ENCODE measurements at regions not wholly inside any gene's neighbourhood (a gene's known extent, or its start where the extent isn't known, plus 50 kb on each side); places are given as distances from the start of the nearest gene placed in this dataset.

DNA sequence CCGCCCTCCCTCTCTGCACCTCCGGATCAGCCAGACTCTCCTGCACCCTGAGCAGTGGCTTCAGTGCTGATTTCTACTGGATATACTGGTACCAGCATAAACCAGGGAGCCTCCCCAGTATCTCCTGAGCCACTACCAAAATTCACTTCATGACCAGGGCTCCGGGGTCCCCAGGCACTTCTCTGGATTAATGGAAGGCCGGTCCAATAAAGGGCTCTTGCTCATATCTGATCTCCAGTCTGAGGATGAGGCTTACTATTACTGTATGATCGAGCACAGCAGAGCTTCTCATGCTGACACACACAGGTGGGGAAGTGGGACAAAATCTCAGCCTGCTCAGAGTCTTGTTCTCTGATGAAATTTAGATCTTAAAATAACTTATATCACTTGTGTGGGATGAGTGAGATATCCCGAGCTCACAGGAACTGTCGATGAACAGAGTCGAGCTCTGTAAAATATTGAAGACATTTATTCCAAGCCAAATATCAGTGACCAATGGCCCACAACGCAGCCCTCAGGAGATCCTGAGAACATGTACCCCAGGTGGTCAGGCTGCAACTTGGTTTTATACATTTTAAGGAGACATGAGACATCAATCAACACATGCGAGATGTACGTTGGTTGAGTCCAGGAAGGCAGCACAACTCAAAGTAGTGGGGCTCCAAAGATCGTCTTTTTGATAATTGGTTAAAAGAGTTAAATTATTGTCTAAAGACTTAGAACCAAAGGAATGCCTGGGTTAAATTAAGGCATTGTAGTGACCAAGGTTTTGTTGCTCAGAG, 93.0 kb upstream of the TOP3B start:
- TF ChIP-seq, protein P1, sequence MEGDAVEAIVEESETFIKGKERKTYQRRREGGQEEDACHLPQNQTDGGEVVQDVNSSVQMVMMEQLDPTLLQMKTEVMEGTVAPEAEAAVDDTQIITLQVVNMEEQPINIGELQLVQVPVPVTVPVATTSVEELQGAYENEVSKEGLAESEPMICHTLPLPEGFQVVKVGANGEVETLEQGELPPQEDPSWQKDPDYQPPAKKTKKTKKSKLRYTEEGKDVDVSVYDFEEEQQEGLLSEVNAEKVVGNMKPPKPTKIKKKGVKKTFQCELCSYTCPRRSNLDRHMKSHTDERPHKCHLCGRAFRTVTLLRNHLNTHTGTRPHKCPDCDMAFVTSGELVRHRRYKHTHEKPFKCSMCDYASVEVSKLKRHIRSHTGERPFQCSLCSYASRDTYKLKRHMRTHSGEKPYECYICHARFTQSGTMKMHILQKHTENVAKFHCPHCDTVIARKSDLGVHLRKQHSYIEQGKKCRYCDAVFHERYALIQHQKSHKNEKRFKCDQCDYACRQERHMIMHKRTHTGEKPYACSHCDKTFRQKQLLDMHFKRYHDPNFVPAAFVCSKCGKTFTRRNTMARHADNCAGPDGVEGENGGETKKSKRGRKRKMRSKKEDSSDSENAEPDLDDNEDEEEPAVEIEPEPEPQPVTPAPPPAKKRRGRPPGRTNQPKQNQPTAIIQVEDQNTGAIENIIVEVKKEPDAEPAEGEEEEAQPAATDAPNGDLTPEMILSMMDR (conservative IDR thresholded peaks at IDR 0.05; ENCODE audit: low read depth, low read length), result no peak
- no peak for TF ChIP-seq EZH2 (IDR thresholded peaks at IDR 0.05; ENCODE audit: borderline replicate concordance, low read depth, low read length, poor library complexity, severe bottlenecking)

Data from A673 (cell line).